Endothelial cell of umbilical vein (primary cell): ENCODE measurements at regions not wholly inside any gene's neighbourhood (a gene's known extent, or its start where the extent isn't known, plus 50 kb on each side); places are given as distances from the start of the nearest gene placed in this dataset.

Experiments used
- BruUV-seq: library from RNA; stranded (reverse); fragments of 400-500 nt; replicated peaks from 2 replicates; lab custom pipeline; 2021; lab: Mats Ljungman, UMichigan
- CTCF ChIA-PET: fragments of 300-600, 350-600 bp; sonication (Branson Sonifier 250); formaldehyde crosslinking; loops from one replicate; lab custom pipeline; 2021; ENCODE audit warnings: antibody characterized with exemption, inconsistent platforms; lab: Charles Lee
- POLR2A ChIA-PET: fragments of 300-600, 350-600 bp; sonication (Branson Sonifier 250); formaldehyde crosslinking; loops from one replicate; lab custom pipeline; 2021; ENCODE audit warnings: antibody characterized with exemption, inconsistent platforms; lab: Charles Lee
- DNase-seq: peaks from one replicate; pipeline ENCODE4 v3.0.0-alpha.2; 2011; ENCODE audit warnings: low read depth, low spot score
- FAIRE-seq: peaks from 2 replicates; lab custom pipeline; 2011; peaks lifted over from hg19 to GRCh38; lab: Jason Lieb, UNC
- H2AFZ ChIP-seq: 2 replicates; pipeline ENCODE4 v1.6.0; 2012; ENCODE audit warnings: low read depth, low read length, control low read depth, inconsistent platforms
- H3K27ac ChIP-seq: 2 replicates; pipeline ENCODE4 v1.5.1; 2011; ENCODE audit warnings: low read depth, mild to moderate bottlenecking, control low read depth, low read length, moderate library complexity; ENCODE audit not compliant: insufficient read depth
- H3K27me3 ChIP-seq, 2 experiments: 2 replicates each; pipeline versions ENCODE4 v1.6.0 to v1.6.1; 2011; ENCODE audit warnings: low read length in 2 of 2, mixed read lengths in 1 of 2; ENCODE audit not compliant: control insufficient read depth in 2 of 2, insufficient read depth in 2 of 2
- H3K36me3 ChIP-seq, 2 experiments: 2 replicates in 1 of 2; 3 replicates in 1 of 2; pipeline ENCODE4 v1.5.1; 2011; ENCODE audit warnings: low read length in 2 of 2, mild to moderate bottlenecking in 1 of 2, moderate library complexity in 1 of 2; ENCODE audit not compliant: control insufficient read depth in 2 of 2, insufficient read depth in 2 of 2; ENCODE audit errors: extremely low read depth in 1 of 2
- H3K4me1 ChIP-seq: 3 replicates; pipeline ENCODE4 v1.5.1; 2011; ENCODE audit warnings: mild to moderate bottlenecking, low read length; ENCODE audit not compliant: control insufficient read depth, insufficient read depth; ENCODE audit errors: extremely low read depth
- H3K4me2 ChIP-seq: 2 replicates; pipeline ENCODE4 v1.6.1; 2011; ENCODE audit warnings: low read length, control low read depth, mixed read lengths; ENCODE audit not compliant: insufficient read depth
- H3K4me3 ChIP-seq, 3 experiments: fragments of 200-600 bp in 1 of 3; sonication (generic), shearing (Covaris generic) in 1 of 3; replicated peaks in 1 of 3; 2 replicates each; pipeline ENCODE4 v1.5.1; 2011 to 2016; ENCODE audit warnings: control low read depth in 3 of 3, low read length in 3 of 3, mild to moderate bottlenecking in 2 of 3, inconsistent platforms in 1 of 3, low read depth in 1 of 3, moderate library complexity in 1 of 3; ENCODE audit not compliant: insufficient read depth in 1 of 3
- H3K79me2 ChIP-seq: 2 replicates; pipeline ENCODE4 v1.6.0; 2012; ENCODE audit warnings: low read length, inconsistent platforms; ENCODE audit not compliant: control insufficient read depth, insufficient read depth
- H3K9ac ChIP-seq: replicated peaks from 2 replicates; pipeline ENCODE3; 2011; ENCODE audit warnings: low read length, control low read depth; ENCODE audit not compliant: insufficient read depth; ENCODE audit errors: extremely low read depth
- H3K9me1 ChIP-seq: replicated peaks from 3 replicates; pipeline ENCODE4 v1.6.0; 2011; ENCODE audit warnings: mild to moderate bottlenecking, low read length; ENCODE audit not compliant: control insufficient read depth, insufficient read depth; ENCODE audit errors: extremely low read depth
- H3K9me3 ChIP-seq: replicated peaks from 2 replicates; pipeline ENCODE4 v1.5.1; 2012; ENCODE audit warnings: low read length, inconsistent platforms; ENCODE audit not compliant: control insufficient read depth, insufficient read depth
- H4K20me1 ChIP-seq: replicated peaks from 2 replicates; pipeline ENCODE3; 2011; ENCODE audit warnings: mild to moderate bottlenecking, low read length; ENCODE audit not compliant: control insufficient read depth, insufficient read depth; ENCODE audit errors: extremely low read depth
- CTCF ChIP-seq, 2 donors: IDR thresholded peaks; 1 replicate in 1 of 2; 2 replicates in 1 of 2; pipeline ENCODE4 v1.5.1; 2011; ENCODE audit warnings: low read length in 2 of 2, mild to moderate bottlenecking in 2 of 2, moderate library complexity in 2 of 2, control low read depth in 1 of 2, inconsistent platforms in 1 of 2, low read depth in 1 of 2; ENCODE audit not compliant: insufficient read depth in 1 of 2; ENCODE audit errors: extremely low read depth in 1 of 2
- EZH2 ChIP-seq: IDR thresholded peaks from 2 replicates; pipeline ENCODE4 v1.6.1; 2012; ENCODE audit warnings: borderline replicate concordance, low read depth, mild to moderate bottlenecking, moderate library complexity, low read length, inconsistent platforms; ENCODE audit not compliant: severe bottlenecking
- FOS ChIP-seq: IDR thresholded peaks from 2 replicates; pipeline ENCODE4 v1.6.1; 2011; ENCODE audit warnings: mild to moderate bottlenecking, low read length, moderate library complexity, borderline replicate concordance; ENCODE audit not compliant: insufficient read depth
- GATA2 ChIP-seq: IDR thresholded peaks from 2 replicates; pipeline ENCODE4 v1.7.0; 2011; ENCODE audit warnings: low read depth, mild to moderate bottlenecking, moderate library complexity, mixed read lengths, low read length; ENCODE audit not compliant: insufficient read length, insufficient read depth
- JUN ChIP-seq: IDR thresholded peaks from 2 replicates; pipeline ENCODE4 v1.6.1; 2011; ENCODE audit warnings: borderline replicate concordance, low read depth; ENCODE audit not compliant: insufficient read length, insufficient read depth
- MAX ChIP-seq: IDR thresholded peaks from 2 replicates; pipeline ENCODE4 v1.6.1; 2011; ENCODE audit not compliant: insufficient read depth, insufficient read length
- MYC ChIP-seq: IDR thresholded peaks from one replicate; pipeline ENCODE4 v1.6.1; 2011; ENCODE audit warnings: mild to moderate bottlenecking, low read depth, low read length
- POLR2A ChIP-seq: IDR thresholded peaks from 2 replicates; pipeline ENCODE4 v1.6.1; 2012; ENCODE audit warnings: low read depth, mild to moderate bottlenecking, control low read depth, low read length
- POLR2AphosphoS5 ChIP-seq: IDR thresholded peaks from 2 replicates; pipeline ENCODE4 v1.6.1; 2012; ENCODE audit warnings: low read depth, mild to moderate bottlenecking, control low read depth, low read length, moderate library complexity; ENCODE audit not compliant: insufficient read depth
- dilution Hi-C: fragments of 300-500 bp; cut with MboI; formaldehyde crosslinking; loops from one replicate; pipeline ENCODE4 v1.15.0; 2019; ENCODE audit warnings: low sequenced_read_pairs; ENCODE audit not compliant: extremely low pct_ligation_motif_present
- intact Hi-C: fragments of 100-400 bp; cut with micrococcal nuclease; formaldehyde crosslinking; loops from one replicate; pipeline ENCODE4 v1.10.0; 2022

- Histone ChIP-seq H3K9me1 (no peaks in the 10 kb centered on the region), H3K79me2 (no peaks in the 10 kb centered on the region), H3K4me2 (no peak overlapping the region), H4K20me1 (no peaks in the 10 kb centered on the region), H3K9me3 (no peaks in the 10 kb centered on the region), H2AFZ (no peak overlapping the region), H3K27ac (no peak overlapping the region), H3K9ac (no peak overlapping the region), H3K4me1 (no peaks in the 10 kb centered on the region), H3K27me3 (peaks cover 0 to under 1% of the 10 kb centered on the region in 2 experiments), H3K36me3 (no peaks in the 10 kb centered on the region), H3K4me3 (no peak overlapping the region)
- ChIA-PET POLR2A (no interaction called here), CTCF (no interaction called here)
- intact Hi-C loops (no loop called here), dilution Hi-C loops (no loop called here)
- FAIRE-seq (no peak), DNase-seq (no peak)
- no TSS peak for BruUV-seq
- no peak for TF ChIP-seq FOS
- no peak for TF ChIP-seq MYC
- TF ChIP-seq POLR2A = no peak
- no peak for TF ChIP-seq MAX
- TF ChIP-seq EZH2 = no peak
- no peak for TF ChIP-seq POLR2AphosphoS5
- TF ChIP-seq JUN = no peak
- TF ChIP-seq CTCF (IDR thresholded peaks at IDR 0.05; ENCODE audit: extremely low read depth in 1 of 2, insufficient read depth in 1 of 2, low read depth in 1 of 2, low read length in 2 of 2) = no peak
- no peak for TF ChIP-seq GATA2
Measured at GRCh38 chr17:34865716-34866115, 95.5 kb downstream of the CCT6B start.
